CD8-positive, alpha-beta memory T cell (primary cell): ENCODE measurements at regions not wholly inside any gene's neighbourhood (a gene's known extent, or its start where the extent isn't known, plus 50 kb on each side); places are given as distances from the start of the nearest gene placed in this dataset.

Experiments
- CTCF ChIA-PET: fragments of 350-600 bp; sonication (Branson Sonifier 250); formaldehyde crosslinking; loops from one replicate; lab custom pipeline; 2021; ENCODE audit warnings: antibody characterized with exemption; lab: Charles Lee
- POLR2A ChIA-PET: fragments of 350-600 bp; sonication (Branson Sonifier 250); formaldehyde crosslinking; loops from one replicate; lab custom pipeline; 2021; ENCODE audit warnings: antibody characterized with exemption; lab: Charles Lee
- DNase-seq, 5 donors: peaks; one replicate each; pipeline versions ENCODE4 v3.0.0 to v3.0.0-alpha.2; 2020 to 2022; ENCODE audit warnings: mixed read lengths in 1 of 5
- H3K27ac ChIP-seq: one replicate; pipeline ENCODE4 v1.7.0; 2013; ENCODE audit warnings: low read depth, mild to moderate bottlenecking, low read length, moderate library complexity
- H3K27me3 ChIP-seq: 2 replicates; pipeline ENCODE4 v1.7.0; 2013; ENCODE audit warnings: low read length, mild to moderate bottlenecking; ENCODE audit not compliant: insufficient read depth, poor library complexity, severe bottlenecking
- H3K36me3 ChIP-seq: 2 replicates; pipeline ENCODE4 v1.7.0; 2013; ENCODE audit warnings: mild to moderate bottlenecking, low read length, moderate library complexity; ENCODE audit not compliant: insufficient read depth
- H3K4me1 ChIP-seq: 2 replicates; pipeline ENCODE4 v1.7.0; 2013; ENCODE audit warnings: mild to moderate bottlenecking, low read length, moderate library complexity; ENCODE audit not compliant: insufficient read depth
- H3K4me3 ChIP-seq: 2 replicates; pipeline ENCODE4 v1.7.0; 2013; ENCODE audit warnings: mild to moderate bottlenecking, low read length
- H3K9me3 ChIP-seq: 2 replicates; pipeline ENCODE4 v1.7.0; 2013; ENCODE audit warnings: mild to moderate bottlenecking, low read length
- H3K27ac Mint-ChIP-seq, 8 donors: one replicate each; pipeline ENCODE4 v1.8.0; 2020 to 2021; ENCODE audit warnings: mixed read lengths in 8 of 8, mild to moderate bottlenecking in 6 of 8, inconsistent platforms in 3 of 8, moderate library complexity in 3 of 8
- H3K27me3 Mint-ChIP-seq, 2 donors: one replicate each; pipeline ENCODE4 v1.8.0; 2020 to 2021; ENCODE audit warnings: mixed read lengths in 2 of 2, mild to moderate bottlenecking in 1 of 2, moderate library complexity in 1 of 2
- H3K36me3 Mint-ChIP-seq, 3 donors: one replicate each; pipeline ENCODE4 v1.8.0; 2020 to 2021; ENCODE audit warnings: mixed read lengths in 3 of 3, inconsistent platforms in 1 of 3, mild to moderate bottlenecking in 1 of 3
- H3K4me1 Mint-ChIP-seq, 3 donors: one replicate each; pipeline ENCODE4 v1.8.0; 2020 to 2021; ENCODE audit warnings: mixed read lengths in 3 of 3, inconsistent platforms in 1 of 3, mild to moderate bottlenecking in 1 of 3
- H3K4me3 Mint-ChIP-seq, 7 donors: one replicate each; pipeline ENCODE4 v1.8.0; 2020 to 2021; ENCODE audit warnings: mixed read lengths in 7 of 7, mild to moderate bottlenecking in 6 of 7, moderate library complexity in 4 of 7, inconsistent platforms in 2 of 7
- H3K9me3 Mint-ChIP-seq, 5 donors: one replicate each; pipeline ENCODE4 v1.8.0; 2020 to 2022; ENCODE audit warnings: mixed read lengths in 5 of 5, mild to moderate bottlenecking in 3 of 5, moderate library complexity in 2 of 5, inconsistent platforms in 1 of 5

DNA sequence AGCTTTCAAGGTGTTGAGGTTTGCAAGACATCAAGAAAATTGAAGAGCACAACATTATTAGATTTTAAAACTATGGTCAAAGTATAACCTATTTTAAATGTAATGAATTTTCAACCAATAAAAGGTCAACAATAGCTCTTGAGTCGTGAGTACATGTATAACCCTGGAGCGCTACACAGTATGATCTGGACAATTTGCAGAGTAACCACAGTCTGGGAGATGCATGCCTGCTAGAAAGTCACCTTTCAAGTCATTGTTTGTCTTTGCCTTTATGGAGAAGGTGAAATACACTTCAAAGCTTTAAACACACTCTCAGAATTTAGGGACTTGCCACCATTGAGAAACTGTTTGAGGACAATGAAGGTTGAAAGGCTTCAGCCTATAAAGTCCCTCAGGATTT, 112.6 kb upstream of the ALCAM start:
- Histone ChIP-seq H3K27ac (no peak overlapping the region), H3K36me3 (no peaks in the 10 kb centered on the region), H3K4me1 (no peaks in the 10 kb centered on the region), H3K27me3 (no peaks in the 10 kb centered on the region), H3K9me3 (no peaks in the 10 kb centered on the region), H3K4me3 (no peak overlapping the region)
- H3K4me1 Mint-ChIP-seq, result no peaks in the 10 kb centered on the region
- no peak overlapping the region for H3K27ac Mint-ChIP-seq
- POLR2A ChIA-PET, result no interaction called here
- CTCF ChIA-PET, result no interaction called here
- peaks cover 2 to 4% of the 10 kb centered on the region in 2 donors for H3K27me3 Mint-ChIP-seq
- peaks cover 0 to 6% (median 0%) of the 10 kb centered on the region in 5 donors for H3K9me3 Mint-ChIP-seq
- DNase-seq, result no peak
- no peaks in the 10 kb centered on the region for H3K36me3 Mint-ChIP-seq
- no peak overlapping the region for H3K4me3 Mint-ChIP-seq

- Mint-ChIP-seq H3K9me3 (peaks cover 0 to 6% (median 0%) of the 10 kb centered on the region in 5 donors), H3K27me3 (peaks cover 0 to 5% of the 10 kb centered on the region in 2 donors), H3K4me3 (no peak overlapping the region), H3K36me3 (no peaks in the 10 kb centered on the region), H3K27ac (no peak overlapping the region), H3K4me1 (no peaks in the 10 kb centered on the region)
- Histone ChIP-seq H3K27me3 (no peaks in the 10 kb centered on the region), H3K36me3 (no peaks in the 10 kb centered on the region), H3K4me1 (no peaks in the 10 kb centered on the region), H3K4me3 (no peak overlapping the region), H3K27ac (no peak overlapping the region), H3K9me3 (no peaks in the 10 kb centered on the region)
- no peak for DNase-seq
- CTCF ChIA-PET, result no interaction called here
- POLR2A ChIA-PET, result no interaction called here
These were observed 111.4 kb upstream of the ALCAM start for GRCh38 chr3:105255350-105255749.

GRCh38 chr3:105259496-105259895, 107.2 kb upstream of the ALCAM start:
- no peaks in the 10 kb centered on the region for H3K4me1 Mint-ChIP-seq
- no peak overlapping the region for H3K4me3 Mint-ChIP-seq
- POLR2A ChIA-PET, result no interaction called here

DNA sequence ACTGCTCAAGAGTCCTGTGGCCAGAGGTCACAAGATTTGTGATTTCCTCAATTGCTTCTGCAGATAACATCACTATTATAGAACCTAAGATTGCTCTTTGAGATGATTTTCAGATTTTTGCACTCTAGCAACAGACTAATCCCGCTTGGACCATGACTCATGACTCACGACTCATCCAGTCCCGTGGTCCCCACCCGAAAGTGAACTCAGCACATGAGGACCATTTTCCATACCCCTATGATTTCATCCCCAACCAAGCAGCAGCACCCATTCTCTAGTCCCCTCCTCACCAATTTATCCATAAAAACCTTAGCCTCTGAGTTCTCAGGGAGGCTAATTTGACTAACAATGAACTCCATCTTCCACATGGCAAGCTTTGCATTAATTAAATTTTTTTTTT, 106.3 kb upstream of the ALCAM start:
- no peak overlapping the region for H3K4me3 ChIP-seq
- ChIA-PET POLR2A (no interaction called here), CTCF (no interaction called here)
- Mint-ChIP-seq H3K4me1 (no peaks in the 10 kb centered on the region), H3K27ac (no peak overlapping the region), H3K9me3 (peaks cover 0 to 3% (median 0%) of the 10 kb centered on the region in 5 donors), H3K27me3 (peaks cover 0 to 6% of the 10 kb centered on the region in 2 donors), H3K4me3 (no peak overlapping the region), H3K36me3 (no peaks in the 10 kb centered on the region)
- no peak overlapping the region for H3K27ac ChIP-seq
- no peaks in the 10 kb centered on the region for H3K4me1 ChIP-seq
- H3K36me3 ChIP-seq, result no peaks in the 10 kb centered on the region
- no peaks in the 10 kb centered on the region for H3K27me3 ChIP-seq
- no peak for DNase-seq
- no peaks in the 10 kb centered on the region for H3K9me3 ChIP-seq

More at GRCh38 chr3:105259496-105259895, 107.2 kb upstream of the ALCAM start:
- peaks cover 0 to 3% (median 0%) of the 10 kb centered on the region in 5 donors for H3K9me3 Mint-ChIP-seq
- H3K36me3 Mint-ChIP-seq, result no peaks in the 10 kb centered on the region
- Histone ChIP-seq H3K27ac (no peak overlapping the region), H3K9me3 (no peaks in the 10 kb centered on the region), H3K4me1 (no peaks in the 10 kb centered on the region), H3K36me3 (no peaks in the 10 kb centered on the region), H3K27me3 (no peaks in the 10 kb centered on the region), H3K4me3 (no peak overlapping the region)
- H3K27me3 Mint-ChIP-seq, result peaks cover 0 to 6% of the 10 kb centered on the region in 2 donors
- H3K27ac Mint-ChIP-seq, result no peak overlapping the region
- CTCF ChIA-PET, result no interaction called here
- DNase-seq, result no peak

DNA sequence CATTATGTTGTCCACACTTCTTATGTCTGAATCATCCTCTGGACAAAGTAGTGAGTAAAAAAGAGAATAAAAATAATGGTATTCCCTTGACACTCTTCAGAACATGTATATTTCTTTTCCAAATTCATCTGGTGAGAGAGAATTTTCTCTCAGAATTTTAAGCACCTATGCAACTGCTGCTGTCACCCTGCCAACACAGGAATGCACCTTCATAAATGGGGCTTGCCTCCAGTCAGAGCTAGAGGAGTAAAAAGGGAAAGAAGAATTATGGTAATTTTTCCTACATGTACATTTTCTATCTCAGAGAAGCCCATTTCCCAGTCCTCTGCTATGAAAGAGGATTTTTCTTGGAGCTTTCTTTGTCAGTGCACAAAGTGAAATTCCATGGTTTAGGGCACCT, 92.2 kb upstream of the ALCAM start:
- Histone ChIP-seq H3K27me3 (no peaks in the 10 kb centered on the region), H3K9me3 (no peaks in the 10 kb centered on the region), H3K4me3 (no peak overlapping the region), H3K4me1 (no peaks in the 10 kb centered on the region), H3K27ac (no peak overlapping the region), H3K36me3 (no peaks in the 10 kb centered on the region)
- no peaks in the 10 kb centered on the region for H3K36me3 Mint-ChIP-seq
- no peak overlapping the region for H3K4me3 Mint-ChIP-seq
- no peak for DNase-seq
- POLR2A ChIA-PET, result no interaction called here
- CTCF ChIA-PET, result no interaction called here
- no peak overlapping the region for H3K27ac Mint-ChIP-seq
- no peaks in the 10 kb centered on the region for H3K9me3 Mint-ChIP-seq
- H3K4me1 Mint-ChIP-seq, result no peaks in the 10 kb centered on the region
- H3K27me3 Mint-ChIP-seq, result peaks cover 0 to 10% of the 10 kb centered on the region in 2 donors

- ChIA-PET CTCF (no interaction called here), POLR2A (no interaction called here)
- Mint-ChIP-seq H3K27me3 (peaks cover 0 to 14% of the 10 kb centered on the region in 2 donors), H3K4me3 (no peak overlapping the region), H3K9me3 (no peaks in the 10 kb centered on the region), H3K4me1 (no peaks in the 10 kb centered on the region), H3K27ac (no peak overlapping the region), H3K36me3 (no peaks in the 10 kb centered on the region)
- no peaks in the 10 kb centered on the region for H3K36me3 ChIP-seq
- no peak for DNase-seq
- no peaks in the 10 kb centered on the region for H3K4me1 ChIP-seq
- no peaks in the 10 kb centered on the region for H3K27me3 ChIP-seq
- H3K9me3 ChIP-seq, result no peaks in the 10 kb centered on the region
- no peak overlapping the region for H3K4me3 ChIP-seq
- no peak overlapping the region for H3K27ac ChIP-seq
These were observed 91.8 kb upstream of the ALCAM start for GRCh38 chr3:105274958-105275357.

DNA sequence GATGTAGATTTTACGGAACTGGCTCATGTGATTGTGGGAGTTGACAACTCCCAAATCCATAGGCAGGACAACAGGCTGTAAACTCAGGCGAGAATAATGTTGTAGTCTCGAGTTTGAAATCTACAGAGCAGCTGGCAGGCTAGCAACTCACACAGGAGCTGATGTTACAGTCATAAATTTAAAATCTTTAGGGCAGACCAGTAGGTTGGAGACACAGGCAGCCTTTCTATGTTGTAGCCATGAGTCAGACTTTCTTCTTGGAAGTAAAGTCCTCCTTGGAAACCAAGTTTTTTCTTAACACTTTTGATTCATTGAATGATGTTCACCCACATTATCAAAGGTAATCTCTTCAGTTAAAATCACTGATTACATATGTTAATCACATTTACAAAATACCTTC, 89.1 kb upstream of the ALCAM start:
- Mint-ChIP-seq H3K4me3 (no peak overlapping the region), H3K27ac (no peak overlapping the region), H3K9me3 (no peaks in the 10 kb centered on the region), H3K27me3 (peaks cover 7 to 27% of the 10 kb centered on the region in 2 donors), H3K4me1 (no peaks in the 10 kb centered on the region), H3K36me3 (no peaks in the 10 kb centered on the region)
- CTCF ChIA-PET, result no interaction called here
- no peak overlapping the region for H3K27ac ChIP-seq
- POLR2A ChIA-PET, result no interaction called here
- no peaks in the 10 kb centered on the region for H3K9me3 ChIP-seq
- DNase-seq, result no peak
- no peaks in the 10 kb centered on the region for H3K4me1 ChIP-seq
- no peaks in the 10 kb centered on the region for H3K27me3 ChIP-seq
- H3K4me3 ChIP-seq, result no peak overlapping the region
- H3K36me3 ChIP-seq, result no peaks in the 10 kb centered on the region

GRCh38 chr3:105278688-105279087, 88.0 kb upstream of the ALCAM start:
- peaks cover 9 to 30% of the 10 kb centered on the region in 2 donors for H3K27me3 Mint-ChIP-seq
- H3K36me3 Mint-ChIP-seq, result no peaks in the 10 kb centered on the region
- no peak overlapping the region for H3K4me3 Mint-ChIP-seq
- Histone ChIP-seq H3K27ac (no peak overlapping the region), H3K4me1 (no peaks in the 10 kb centered on the region), H3K27me3 (no peaks in the 10 kb centered on the region), H3K36me3 (no peaks in the 10 kb centered on the region), H3K9me3 (no peaks in the 10 kb centered on the region), H3K4me3 (no peak overlapping the region)
- POLR2A ChIA-PET, result no interaction called here
- no peak overlapping the region for H3K27ac Mint-ChIP-seq
- no peaks in the 10 kb centered on the region for H3K9me3 Mint-ChIP-seq
- no peak for DNase-seq
- CTCF ChIA-PET, result no interaction called here
- no peaks in the 10 kb centered on the region for H3K4me1 Mint-ChIP-seq

- Mint-ChIP-seq H3K27me3 (peaks cover 14 to 39% of the 10 kb centered on the region in 2 donors), H3K9me3 (no peaks in the 10 kb centered on the region), H3K4me3 (no peak overlapping the region), H3K36me3 (no peaks in the 10 kb centered on the region), H3K27ac (no peak overlapping the region), H3K4me1 (no peaks in the 10 kb centered on the region)
- Histone ChIP-seq H3K4me3 (no peak overlapping the region), H3K9me3 (no peaks in the 10 kb centered on the region), H3K36me3 (no peaks in the 10 kb centered on the region), H3K27ac (no peak overlapping the region), H3K4me1 (no peaks in the 10 kb centered on the region), H3K27me3 (no peaks in the 10 kb centered on the region)
- DNase-seq, result no peak
- ChIA-PET POLR2A (no interaction called here), CTCF (no interaction called here)
These were observed 84.7 kb upstream of the ALCAM start for GRCh38 chr3:105281989-105282388.
